H9 (cell line): ENCODE measurements at regions not wholly inside any gene's neighbourhood (a gene's known extent, or its start where the extent isn't known, plus 50 kb on each side); places are given as distances from the start of the nearest gene placed in this dataset.

Experiments
- DNase-seq: peaks from one replicate; pipeline ENCODE4 v3.0.0-alpha.2; 2017
- H2AFZ ChIP-seq: one replicate; pipeline ENCODE4 v1.6.1; 2013; ENCODE audit warnings: mild to moderate bottlenecking, low read length, control low read depth, moderate library complexity
- H2AK5ac ChIP-seq: 2 replicates; pipeline ENCODE4 v1.6.1; 2013; ENCODE audit warnings: low read length, control low read depth, mixed read lengths; ENCODE audit not compliant: insufficient read length
- H2BK120ac ChIP-seq: one replicate; pipeline ENCODE4 v1.6.1; 2013; ENCODE audit warnings: low read depth, mild to moderate bottlenecking, low read length, control low read depth, inconsistent platforms; ENCODE audit not compliant: poor library complexity, severe bottlenecking
- H2BK12ac ChIP-seq: 2 replicates; pipeline ENCODE4 v1.6.1; 2013; ENCODE audit warnings: low read length, control low read depth, mixed read lengths, low read depth; ENCODE audit not compliant: insufficient read length
- H2BK15ac ChIP-seq: 2 replicates; pipeline ENCODE4 v1.6.1; 2013; ENCODE audit warnings: low read depth, low read length, control low read depth
- H2BK20ac ChIP-seq: one replicate; pipeline ENCODE4 v1.6.1; 2013; ENCODE audit warnings: low read depth, mild to moderate bottlenecking, low read length, control low read depth, inconsistent platforms; ENCODE audit not compliant: poor library complexity, severe bottlenecking
- H2BK5ac ChIP-seq: 2 replicates; pipeline ENCODE4 v1.6.1; 2013; ENCODE audit warnings: low read length, control low read depth, mixed read lengths; ENCODE audit not compliant: insufficient read length
- H3K14ac ChIP-seq: 2 replicates; pipeline ENCODE4 v1.6.1; 2013; ENCODE audit warnings: low read length, control low read depth; ENCODE audit not compliant: insufficient read depth
- H3K18ac ChIP-seq: 2 replicates; pipeline ENCODE4 v1.6.1; 2013; ENCODE audit warnings: low read depth, mild to moderate bottlenecking, mixed read lengths, low read length, control low read depth; ENCODE audit not compliant: insufficient read length
- H3K23ac ChIP-seq: 2 replicates; pipeline ENCODE4 v1.6.1; 2013; ENCODE audit warnings: low read length, control low read depth, mixed read lengths, low read depth; ENCODE audit not compliant: insufficient read length
- H3K23me2 ChIP-seq: 2 replicates; pipeline ENCODE4 v1.6.1; 2013; ENCODE audit warnings: low read depth, mild to moderate bottlenecking, mixed read lengths, low read length, control low read depth; ENCODE audit not compliant: insufficient read length, poor library complexity, severe bottlenecking
- H3K27ac ChIP-seq: 2 replicates; pipeline ENCODE4 v1.5.1; 2013; ENCODE audit warnings: low read length, control low read depth, mixed read lengths, low read depth; ENCODE audit not compliant: insufficient read length
- H3K27me3 ChIP-seq: 2 replicates; pipeline ENCODE4 v1.6.1; 2013; ENCODE audit warnings: low read length, control low read depth, inconsistent platforms; ENCODE audit not compliant: insufficient read depth
- H3K4ac ChIP-seq: 2 replicates; pipeline ENCODE4 v1.6.1; 2013; ENCODE audit warnings: low read depth, mild to moderate bottlenecking, control low read depth, inconsistent platforms, low read length, moderate library complexity
- H3K4me1 ChIP-seq: 2 replicates; pipeline ENCODE4 v1.6.1; 2013; ENCODE audit warnings: low read length, control low read depth, inconsistent platforms; ENCODE audit not compliant: insufficient read depth
- H3K4me2 ChIP-seq: 2 replicates; pipeline ENCODE4 v1.6.1; 2013; ENCODE audit warnings: low read length, control low read depth, mixed read lengths; ENCODE audit not compliant: insufficient read length, insufficient read depth
- H3K56ac ChIP-seq: 2 replicates; pipeline ENCODE4 v1.6.1; 2013; ENCODE audit warnings: low read depth, mild to moderate bottlenecking, mixed read lengths, low read length, control low read depth; ENCODE audit not compliant: insufficient read length
- H3K79me1 ChIP-seq: 2 replicates; pipeline ENCODE4 v1.6.1; 2013; ENCODE audit warnings: low read depth, mild to moderate bottlenecking, moderate library complexity, low read length, control low read depth, inconsistent platforms; ENCODE audit not compliant: insufficient read depth, poor library complexity, severe bottlenecking
- H3K79me2 ChIP-seq: 2 replicates; pipeline ENCODE4 v1.6.1; 2013; ENCODE audit warnings: low read length, control low read depth, inconsistent platforms; ENCODE audit not compliant: insufficient read depth
- H3K9ac ChIP-seq: 2 replicates; pipeline ENCODE4 v1.6.1; 2013; ENCODE audit warnings: low read length, control low read depth, mixed read lengths; ENCODE audit not compliant: insufficient read length; ENCODE audit errors: extremely low read depth
- H3K9me3 ChIP-seq: one replicate; pipeline ENCODE4 v1.6.1; 2013; ENCODE audit warnings: low read depth, low read length, inconsistent platforms; ENCODE audit not compliant: control insufficient read depth
- H3T11ph ChIP-seq: one replicate; pipeline ENCODE4 v1.6.1; 2013; ENCODE audit warnings: mild to moderate bottlenecking, low read length, control low read depth, inconsistent platforms
- H4K20me1 ChIP-seq: one replicate; pipeline ENCODE4 v1.6.1; 2013; ENCODE audit not compliant: control insufficient read depth, insufficient read length, insufficient read depth
- H4K5ac ChIP-seq: 2 replicates; pipeline ENCODE4 v1.6.1; 2013; ENCODE audit warnings: low read depth, mild to moderate bottlenecking, mixed read lengths, low read length, control low read depth; ENCODE audit not compliant: insufficient read length
- H4K8ac ChIP-seq: replicated peaks from 2 replicates; pipeline ENCODE4 v1.6.1; 2013; ENCODE audit warnings: low read length, control low read depth, mixed read lengths, low read depth; ENCODE audit not compliant: insufficient read length
- H4K91ac ChIP-seq: 2 replicates; pipeline ENCODE4 v1.6.1; 2013; ENCODE audit warnings: low read depth, mild to moderate bottlenecking, moderate library complexity, mixed read lengths, low read length, control low read depth; ENCODE audit not compliant: insufficient read length
- H3K27ac Mint-ChIP-seq, 3 experiments: 2 replicates in 2 of 3; 3 replicates in 1 of 3; pipeline ENCODE4 v1.8.0; 2020 to 2021; ENCODE audit warnings: mixed read lengths in 3 of 3, mild to moderate bottlenecking in 1 of 3, moderate library complexity in 1 of 3
- H3K27me3 Mint-ChIP-seq: 2 replicates; pipeline ENCODE4 v1.8.0; 2021; ENCODE audit warnings: low read depth, mild to moderate bottlenecking, moderate library complexity, mixed read lengths
- H3K36me3 Mint-ChIP-seq, 3 experiments: 2 replicates in 2 of 3; 3 replicates in 1 of 3; pipeline ENCODE4 v1.8.0; 2020 to 2021; ENCODE audit warnings: low read depth in 3 of 3, mixed read lengths in 3 of 3; ENCODE audit not compliant: insufficient read depth in 1 of 3
- H3K4me1 Mint-ChIP-seq, 2 experiments: 2 replicates each; pipeline ENCODE4 v1.8.0; 2020; ENCODE audit warnings: mixed read lengths in 2 of 2
- H3K4me3 Mint-ChIP-seq, 2 experiments: 2 replicates in 1 of 2; 3 replicates in 1 of 2; pipeline ENCODE4 v1.8.0; 2020 to 2021; ENCODE audit warnings: mild to moderate bottlenecking in 2 of 2, mixed read lengths in 2 of 2, moderate library complexity in 1 of 2
- H3K9me3 Mint-ChIP-seq, 2 experiments: 2 replicates in 1 of 2; 3 replicates in 1 of 2; pipeline ENCODE4 v1.8.0; 2020; ENCODE audit warnings: mild to moderate bottlenecking in 2 of 2, mixed read lengths in 2 of 2, moderate library complexity in 1 of 2
- CTCF ChIP-seq: fragments of 200-600 bp; sonication (generic); conservative IDR thresholded peaks from 3 replicates; pipeline ENCODE4 v1.8.0; 2021; ENCODE audit warnings: antibody characterized with exemption, mild to moderate bottlenecking
- WGBS: extraction: QIAGEN DNeasy Blood & Tissue Kit; methylation state at CpG from one replicate; pipeline ENCODE4 v1.1.7; 2013; ENCODE audit warnings: missing lambda C conversion rate, low lambda C conversion rate, mixed read lengths; ENCODE audit not compliant: insufficient read length; ENCODE audit errors: extremely low coverage; 5-methylcytosine and 5-hydroxymethylcytosine counted together

DNA sequence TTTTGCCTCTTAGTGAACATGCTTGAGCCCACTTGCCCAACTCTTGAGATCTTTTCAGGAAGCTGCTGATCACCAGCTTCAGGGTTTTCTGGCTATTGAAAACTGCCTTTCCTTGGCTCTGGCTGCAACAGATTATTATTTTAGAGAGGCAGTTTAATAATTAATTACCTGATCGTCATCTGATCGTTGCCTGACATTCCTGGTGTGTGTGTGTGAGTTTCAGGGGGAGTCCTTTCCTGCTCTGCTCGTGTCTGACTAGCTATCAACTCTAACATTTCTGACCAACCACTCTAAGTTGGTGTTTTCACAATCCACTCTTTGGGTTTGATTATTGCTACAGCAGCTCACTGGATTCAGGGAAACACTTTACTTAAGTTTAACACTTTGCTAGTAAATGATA is 84.3 kb upstream of the SPATA16 start:
- TF ChIP-seq CTCF, result no peak
- WGBS, result no CpG with 5 or more reads among the region's 3 CpGs
- no peaks in the 10 kb centered on the region for H3K27me3 Mint-ChIP-seq
- no peak overlapping the region for H3K23ac ChIP-seq
- no peaks in the 10 kb centered on the region for H4K20me1 ChIP-seq
- H3K4me1 Mint-ChIP-seq, result peaks cover 0 to 3% of the 10 kb centered on the region in 2 experiments; a peak in 2 of 4 replicates
- H2BK12ac ChIP-seq, result no peak overlapping the region
- no peak overlapping the region for H3K27ac Mint-ChIP-seq
- H3K36me3 Mint-ChIP-seq, result peaks cover 0 to 14% (median 8%) of the 10 kb centered on the region in 3 experiments; a peak in 5 of 7 replicates
- no peaks in the 10 kb centered on the region for H3K23me2 ChIP-seq
- H3T11ph ChIP-seq, result no peak overlapping the region
- DNase-seq, result no peak
- H2BK5ac ChIP-seq, result no peak overlapping the region
- no peaks in the 10 kb centered on the region for H3K79me2 ChIP-seq
- H3K4me1 ChIP-seq, result no peaks in the 10 kb centered on the region
- no peak overlapping the region for H3K4me3 Mint-ChIP-seq
- peaks cover 7 to 14% of the 10 kb centered on the region in 2 experiments for H3K9me3 Mint-ChIP-seq
- H3K14ac ChIP-seq, result no peak overlapping the region
- no peak overlapping the region for H2BK15ac ChIP-seq
- H3K79me1 ChIP-seq, result no peaks in the 10 kb centered on the region
- H3K56ac ChIP-seq, result no peak overlapping the region
- no peak overlapping the region for H4K5ac ChIP-seq
- H3K4ac ChIP-seq, result no peak overlapping the region
- no peak overlapping the region for H4K8ac ChIP-seq
- no peak overlapping the region for H4K91ac ChIP-seq
- H3K27me3 ChIP-seq, result no peaks in the 10 kb centered on the region
- H3K9ac ChIP-seq, result no peak overlapping the region
- H3K4me2 ChIP-seq, result no peak overlapping the region
- no peaks in the 10 kb centered on the region for H3K9me3 ChIP-seq
- no peak overlapping the region for H2AFZ ChIP-seq
- no peak overlapping the region for H3K18ac ChIP-seq
- no peak overlapping the region for H3K27ac ChIP-seq
- no peak overlapping the region for H2AK5ac ChIP-seq
- no peak overlapping the region for H2BK120ac ChIP-seq
- H2BK20ac ChIP-seq, result no peak overlapping the region
